Loucy (cell line): ENCODE measurements at regions not wholly inside any gene's neighbourhood (a gene's known extent, or its start where the extent isn't known, plus 50 kb on each side); places are given as distances from the start of the nearest gene placed in this dataset.

ENCODE experiments used
- EZH2phosphoT487 ChIP-seq: fragments of 200-600 bp; IDR thresholded peaks from 2 replicates; pipeline ENCODE4 v1.6.1; 2018; ENCODE audit warnings: antibody characterized with exemption, mild to moderate bottlenecking, moderate library complexity, borderline replicate concordance
- TF ChIP-seq, protein P1 (sequence below): fragments of 200-600 bp; sonication (generic); conservative IDR thresholded peaks from 2 replicates; pipeline ENCODE4 v1.5.1; 2014; ENCODE audit warnings: mild to moderate bottlenecking, antibody characterized with exemption, low read length

DNA sequence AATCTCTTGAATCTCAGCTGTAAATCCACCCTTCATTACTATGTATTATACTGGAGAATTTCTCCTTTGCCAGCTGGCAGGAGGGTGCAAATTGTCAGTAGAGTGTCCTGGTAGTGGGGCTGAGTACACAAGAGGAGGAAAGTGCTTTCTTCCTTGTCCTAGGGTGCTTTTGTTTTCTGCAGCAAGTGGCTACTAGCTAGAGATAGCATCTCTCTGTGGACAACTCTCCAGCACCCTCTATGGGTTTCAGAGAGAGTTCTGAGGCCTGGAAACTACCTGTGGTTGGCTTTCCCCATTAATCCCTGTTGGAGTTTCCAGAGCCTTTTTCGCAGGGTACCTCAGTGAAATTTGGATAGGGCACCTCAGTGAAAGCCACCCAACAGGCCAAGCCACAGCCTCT lies 422.5 kb upstream of the RGS17 start:
- TF ChIP-seq, protein P1, sequence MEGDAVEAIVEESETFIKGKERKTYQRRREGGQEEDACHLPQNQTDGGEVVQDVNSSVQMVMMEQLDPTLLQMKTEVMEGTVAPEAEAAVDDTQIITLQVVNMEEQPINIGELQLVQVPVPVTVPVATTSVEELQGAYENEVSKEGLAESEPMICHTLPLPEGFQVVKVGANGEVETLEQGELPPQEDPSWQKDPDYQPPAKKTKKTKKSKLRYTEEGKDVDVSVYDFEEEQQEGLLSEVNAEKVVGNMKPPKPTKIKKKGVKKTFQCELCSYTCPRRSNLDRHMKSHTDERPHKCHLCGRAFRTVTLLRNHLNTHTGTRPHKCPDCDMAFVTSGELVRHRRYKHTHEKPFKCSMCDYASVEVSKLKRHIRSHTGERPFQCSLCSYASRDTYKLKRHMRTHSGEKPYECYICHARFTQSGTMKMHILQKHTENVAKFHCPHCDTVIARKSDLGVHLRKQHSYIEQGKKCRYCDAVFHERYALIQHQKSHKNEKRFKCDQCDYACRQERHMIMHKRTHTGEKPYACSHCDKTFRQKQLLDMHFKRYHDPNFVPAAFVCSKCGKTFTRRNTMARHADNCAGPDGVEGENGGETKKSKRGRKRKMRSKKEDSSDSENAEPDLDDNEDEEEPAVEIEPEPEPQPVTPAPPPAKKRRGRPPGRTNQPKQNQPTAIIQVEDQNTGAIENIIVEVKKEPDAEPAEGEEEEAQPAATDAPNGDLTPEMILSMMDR, result no peak; the same call in 1 of the 2 replicates
- no peak for TF ChIP-seq EZH2phosphoT487
